NCI-H2196 (cell line): ENCODE measurements at regions not wholly inside any gene's neighbourhood (a gene's known extent, or its start where the extent isn't known, plus 50 kb on each side); places are given as distances from the start of the nearest gene placed in this dataset.
A peak's percentile ranks its signal among the peaks of the same experiment; 100 is the strongest.
"Not testable (repeated sequence)": the region's sequence is repeated elsewhere in the genome, so short reads cannot be mapped to it uniquely, and the experiment has no call there.

ENCODE experiments used
- DNase-seq: peaks from one replicate; lab custom pipeline; 2025; ENCODE audit not compliant: unreplicated experiment; lab: John Stamatoyannopoulos, UW

- no peak for DNase-seq
These were observed 436.4 kb downstream of the ACTL7B start for GRCh38 chr9:108419379-108419778.

- no peak for DNase-seq
These were observed 438.1 kb downstream of the ACTL7B start for GRCh38 chr9:108417726-108418125.

- no peak for DNase-seq
These were observed 438.5 kb downstream of the ACTL7B start for GRCh38 chr9:108417312-108417711.

- DNase-seq = no peak
These were observed 439.5 kb downstream of the ACTL7B start for GRCh38 chr9:108416324-108416723.

GRCh38 chr9:108413809-108414208 lies 442.0 kb downstream of the ACTL7B start:
- DNase-seq = no peak

DNA sequence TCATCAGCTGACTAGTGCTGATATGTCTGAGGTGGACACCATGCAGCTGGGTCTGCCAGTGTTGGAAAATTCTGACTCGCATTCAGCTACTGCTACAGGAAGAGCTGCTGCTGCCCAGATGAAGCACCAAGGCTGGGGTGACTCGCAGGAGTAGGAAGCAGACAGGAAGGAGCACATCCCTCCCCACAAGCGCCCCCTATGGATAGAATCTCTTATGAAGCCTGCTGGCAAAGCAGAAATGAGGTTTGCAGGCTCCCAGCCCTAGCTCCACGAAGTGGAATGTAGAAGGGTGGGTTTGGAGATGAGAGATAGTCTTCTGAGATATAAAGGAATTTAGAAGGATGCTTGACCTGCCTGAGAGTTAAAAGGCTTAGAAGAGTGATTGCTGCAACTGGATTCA lies 443.0 kb downstream of the ACTL7B start:
- no peak for DNase-seq

DNA sequence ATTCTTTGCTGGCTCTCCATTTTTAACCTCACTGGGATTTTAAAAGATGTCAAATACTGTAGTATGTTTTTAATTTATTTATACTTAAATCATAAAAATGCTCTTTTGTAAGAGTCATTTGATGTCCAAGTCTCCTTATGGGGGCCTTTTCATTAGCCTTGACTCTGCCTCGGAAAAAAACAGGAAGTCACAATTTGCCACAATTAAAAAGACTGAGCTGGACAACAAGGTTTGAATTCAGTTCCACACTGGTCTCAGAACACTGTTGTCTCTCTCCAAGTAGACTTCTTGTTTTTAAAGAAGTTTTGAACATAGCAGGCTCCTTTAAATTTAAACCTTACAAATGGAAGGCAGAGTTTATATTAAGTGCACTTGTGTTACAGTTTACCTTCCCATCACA lies 444.2 kb downstream of the ACTL7B start:
- DNase-seq = no peak

DNA sequence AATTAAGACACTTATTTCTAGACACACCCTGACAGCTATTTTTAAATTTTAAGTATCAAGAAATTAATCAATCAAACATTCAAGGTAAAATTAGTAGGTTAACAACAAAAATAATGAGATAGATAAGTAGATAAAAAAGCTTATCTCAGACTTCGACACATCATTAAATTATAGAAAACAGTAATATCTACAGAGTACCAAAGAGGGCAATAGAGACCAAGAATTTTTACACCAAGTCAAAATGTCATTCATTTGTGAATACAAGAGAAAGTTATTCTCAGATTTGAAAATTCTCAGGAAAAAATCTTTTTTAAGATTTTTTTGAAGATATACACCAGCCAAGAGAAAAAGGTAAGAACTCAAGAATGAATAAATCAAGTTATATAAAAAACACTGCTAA lies 445.6 kb downstream of the ACTL7B start:
- DNase-seq = no peak

DNA sequence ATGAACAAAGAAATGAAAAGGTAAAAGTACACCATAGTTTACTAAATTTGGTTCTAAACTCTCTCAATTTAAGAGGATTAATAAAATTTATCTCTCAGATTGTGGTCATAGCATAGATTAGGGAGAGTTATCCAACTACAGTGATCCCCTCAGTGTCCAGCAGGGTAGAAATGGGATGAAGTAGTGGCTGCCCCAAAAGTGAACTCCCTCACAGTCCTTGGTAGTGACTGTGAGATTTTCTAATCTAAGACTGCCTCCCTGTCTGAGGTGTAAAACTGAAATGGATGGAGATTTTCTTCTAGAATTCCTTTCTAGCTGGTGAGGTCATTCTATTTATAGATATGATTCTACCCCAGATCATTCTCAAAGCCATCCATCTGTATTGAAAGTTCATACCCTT lies 455.5 kb downstream of the ACTL7B start:
- no peak for DNase-seq

GRCh38 chr9:108399851-108400250 lies 455.9 kb downstream of the ACTL7B start:
- no peak for DNase-seq

GRCh38 chr9:108397286-108397685 lies 458.5 kb downstream of the ACTL7B start:
- no peak for DNase-seq

- DNase-seq = no peak
These were observed 459.2 kb downstream of the ACTL7B start for GRCh38 chr9:108396611-108397010.

DNA sequence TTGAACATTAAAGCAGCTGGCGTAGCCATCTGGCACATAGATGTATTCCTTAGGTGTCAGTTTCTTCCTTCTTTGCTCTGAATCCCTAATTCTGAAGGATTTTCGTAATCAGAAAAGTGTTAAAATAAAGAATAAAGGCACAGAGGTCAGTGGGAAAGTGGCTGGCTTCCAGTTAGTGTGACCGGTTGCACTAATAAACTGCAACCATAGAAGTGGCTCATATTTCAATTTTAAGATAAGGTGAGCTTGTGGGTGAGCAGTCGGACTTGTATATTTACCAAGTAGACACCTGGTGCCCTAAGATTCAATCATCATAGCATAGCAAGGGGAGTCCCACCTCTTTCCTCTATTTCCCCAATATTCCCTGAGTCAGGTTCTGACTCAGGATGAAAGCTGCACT lies 459.6 kb downstream of the ACTL7B start:
- DNase-seq = no peak

DNA sequence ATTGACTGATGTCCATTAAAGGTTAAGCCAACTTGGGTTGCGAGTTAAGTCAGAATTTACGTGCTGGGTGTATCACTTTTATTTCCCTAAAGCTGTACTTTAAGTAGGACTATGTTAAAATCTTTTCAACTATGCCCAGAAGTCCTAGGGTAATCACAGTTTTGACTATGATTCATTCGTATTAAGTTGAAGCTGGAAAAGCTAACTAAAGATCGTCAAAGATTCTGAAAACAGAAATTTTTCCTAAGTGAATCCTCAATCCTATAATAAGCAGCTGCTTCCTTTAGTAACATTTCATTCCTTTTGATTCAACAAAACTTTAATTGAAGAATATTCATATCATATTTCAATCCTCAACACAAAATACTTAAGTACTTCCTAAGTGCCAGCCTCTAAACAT lies 460.4 kb downstream of the ACTL7B start:
- no peak for DNase-seq

DNA sequence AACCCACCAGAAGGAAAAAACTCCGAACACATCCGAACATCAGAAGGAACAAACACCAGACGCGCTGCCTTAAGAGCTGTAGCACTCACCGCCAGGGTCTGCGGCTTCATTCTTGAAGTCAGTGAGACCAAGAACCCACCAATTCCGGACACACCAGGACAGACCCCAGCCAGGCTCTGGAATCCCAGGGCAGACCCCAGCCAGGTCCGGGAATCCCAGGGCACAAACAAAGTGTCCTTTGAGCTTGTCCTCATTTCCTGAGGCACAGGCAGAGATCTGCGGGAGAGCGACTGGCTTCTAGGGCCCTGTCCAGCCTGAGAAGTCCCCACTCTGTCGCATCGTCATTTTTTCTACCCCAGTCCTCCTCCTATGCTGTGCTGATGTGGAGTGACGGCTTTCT lies 461.1 kb downstream of the ACTL7B start:
- DNase-seq = no peak

- not testable (repeated sequence) for DNase-seq
These were observed 462.2 kb downstream of the ACTL7B start for GRCh38 chr9:108393481-108394001.

DNA sequence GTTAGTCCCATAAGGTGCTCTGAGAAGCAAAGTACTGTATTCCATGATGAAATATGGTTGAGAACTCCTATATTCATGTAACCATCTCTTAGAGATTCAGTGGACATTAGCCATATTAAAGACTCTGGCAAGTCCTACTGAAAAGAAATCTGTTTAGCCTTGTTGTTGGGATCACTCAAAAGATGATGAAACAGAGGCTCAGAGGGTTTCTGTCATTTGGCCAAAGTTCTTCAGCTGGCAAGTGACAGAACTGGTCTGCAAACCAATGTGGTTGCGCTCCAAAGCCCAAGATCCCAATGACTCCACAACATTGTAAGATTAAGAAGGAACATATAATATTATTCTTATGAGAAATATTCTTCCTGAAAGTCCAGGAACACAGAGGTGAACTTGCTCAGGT lies 462.9 kb downstream of the ACTL7B start:
- no peak for DNase-seq

GRCh38 chr9:108389056-108389455 lies 466.7 kb downstream of the ACTL7B start:
- no peak for DNase-seq

DNA sequence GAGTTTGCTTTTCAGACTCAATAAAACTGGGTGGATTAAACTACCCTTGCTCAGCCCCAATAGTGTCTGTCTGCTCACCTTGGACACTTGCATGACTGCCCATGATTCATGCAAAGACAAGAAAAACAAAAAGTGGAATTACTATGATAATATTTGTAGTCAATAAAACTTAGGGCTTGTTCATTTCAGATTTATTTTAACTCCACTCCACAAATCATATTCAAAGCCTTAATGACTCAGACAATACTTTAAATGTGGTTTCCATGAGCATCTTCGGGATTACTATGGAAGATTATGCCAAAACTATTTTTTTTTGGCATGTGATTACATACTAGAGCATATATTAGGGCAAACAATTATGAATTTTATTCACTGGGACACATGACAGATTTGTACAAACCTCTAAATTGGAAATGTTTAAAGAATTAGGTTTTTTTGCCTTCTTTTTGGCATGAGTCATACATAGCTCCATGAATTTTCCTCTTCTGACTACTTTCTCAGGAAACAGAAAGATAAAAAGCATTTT lies 468.9 kb downstream of the ACTL7B start:
- no peak for DNase-seq

DNA sequence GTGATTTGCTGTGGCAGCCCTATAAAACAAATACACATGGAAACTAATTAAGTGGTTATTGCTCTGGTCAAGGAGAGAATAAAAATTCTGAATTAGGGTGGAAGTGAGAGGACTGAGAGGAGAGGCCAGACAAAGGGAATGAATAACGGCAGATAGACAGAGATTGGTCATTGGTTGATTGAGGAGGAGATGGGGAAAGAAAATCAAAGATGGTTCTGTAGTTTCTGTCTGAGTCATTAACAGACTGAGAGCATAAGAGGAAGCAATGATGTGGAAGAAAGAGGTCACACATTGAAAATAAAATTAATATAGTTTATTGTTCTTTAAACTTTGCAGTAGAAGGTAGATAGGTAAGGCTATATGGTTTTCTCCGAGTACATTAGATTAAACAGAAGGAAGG lies 469.8 kb downstream of the ACTL7B start:
- DNase-seq = no peak

- no peak for DNase-seq
These were observed 472.0 kb downstream of the ACTL7B start for GRCh38 chr9:108383796-108384195.

GRCh38 chr9:108382310-108382709 lies 473.5 kb downstream of the ACTL7B start:
- peak; percentile 89 for DNase-seq

GRCh38 chr9:108377881-108378280 lies 477.9 kb downstream of the ACTL7B start:
- no peak for DNase-seq

DNA sequence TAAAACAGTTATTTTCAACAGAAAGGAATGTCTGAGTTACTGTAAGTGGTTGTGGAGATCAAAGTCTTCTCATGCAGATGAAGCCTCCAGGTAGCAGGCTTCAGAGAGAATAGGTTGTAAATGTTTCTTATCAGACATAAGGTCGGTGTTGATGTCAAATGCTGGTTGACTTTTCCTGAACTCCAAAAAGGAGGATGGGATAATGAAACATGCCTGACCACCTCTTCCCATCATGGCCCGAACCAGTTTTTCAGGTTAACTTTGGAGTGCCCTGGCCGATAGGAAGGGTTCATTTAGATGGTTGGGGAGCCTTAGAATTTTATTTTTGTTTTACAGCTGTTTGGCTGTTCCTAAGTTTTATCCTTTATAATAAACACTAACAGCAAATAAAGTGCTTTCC lies 478.4 kb downstream of the ACTL7B start:
- no peak for DNase-seq
